Middle frontal gyrus (tissue), 1 donor: ENCODE measurements at regions not wholly inside any gene's neighbourhood (a gene's known extent, or its start where the extent isn't known, plus 50 kb on each side); places are given as distances from the start of the nearest gene placed in this dataset.

Experiments
- DNase-seq: peaks from one replicate; pipeline ENCODE4 v3.0.0-alpha.2; 2015; ENCODE audit warnings: low spot score; ENCODE audit errors: extremely low spot score

- no peak for DNase-seq
These were observed 251.7 kb downstream of the CYRIA start for GRCh38 chr2:16413947-16414346.

DNA sequence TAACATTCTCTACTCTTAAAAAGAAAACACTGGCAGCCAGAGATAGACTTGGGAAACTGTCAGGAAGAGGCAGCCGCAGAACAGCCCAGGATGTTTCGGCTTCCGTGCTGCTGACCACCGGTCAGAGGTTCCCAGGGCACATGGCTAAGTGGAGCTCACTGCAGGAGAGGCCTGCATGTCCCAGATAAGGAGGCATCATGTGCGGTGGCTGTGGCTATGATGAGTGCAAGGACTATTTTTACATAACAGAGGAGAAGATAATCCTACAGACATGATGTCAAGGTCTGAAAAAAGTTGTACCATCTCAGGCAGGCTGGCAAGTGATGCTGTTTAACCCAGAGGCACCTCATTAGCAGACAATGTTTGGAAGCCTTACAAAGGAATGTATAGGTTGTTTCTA, 252.3 kb downstream of the CYRIA start:
- no peak for DNase-seq

- no peak for DNase-seq
These were observed 253.2 kb downstream of the CYRIA start for GRCh38 chr2:16412321-16413030.

DNA sequence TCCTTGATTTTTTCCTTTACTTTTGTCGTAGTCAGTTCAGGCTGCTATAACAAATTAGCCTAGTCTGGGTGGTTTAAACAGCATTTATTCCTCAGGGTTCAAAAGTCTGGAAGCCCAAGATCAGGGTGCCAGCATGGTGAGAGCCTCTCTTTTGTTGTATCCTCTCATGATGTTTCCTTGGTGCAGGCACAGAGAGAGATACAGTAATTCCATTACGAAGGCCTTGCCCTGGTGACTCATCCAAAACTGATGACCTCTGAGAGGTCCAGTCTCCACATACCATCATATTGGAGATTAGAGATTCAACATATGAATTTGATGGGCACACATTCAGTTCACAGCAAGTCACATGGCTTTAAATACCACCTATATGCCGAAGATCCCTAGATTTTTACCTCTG, 253.8 kb downstream of the CYRIA start:
- DNase-seq: no peak

DNA sequence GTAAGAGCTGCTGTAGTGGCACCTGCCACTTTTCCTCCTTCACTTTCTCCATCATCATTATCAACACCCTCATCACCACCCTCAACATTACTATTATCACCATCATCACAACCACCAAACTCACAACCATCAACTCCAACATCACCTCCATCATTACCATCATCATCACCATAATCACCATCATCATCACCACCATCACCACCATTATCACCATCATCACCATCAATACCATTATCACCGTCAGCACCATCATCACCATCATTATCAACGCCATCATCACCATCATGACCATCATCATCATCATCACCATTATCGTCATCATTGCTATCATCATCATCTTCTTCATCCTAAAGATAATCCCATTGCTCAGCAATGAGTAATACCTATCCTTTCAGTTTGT, 255.8 kb downstream of the CYRIA start:
- DNase-seq: no peak

DNA sequence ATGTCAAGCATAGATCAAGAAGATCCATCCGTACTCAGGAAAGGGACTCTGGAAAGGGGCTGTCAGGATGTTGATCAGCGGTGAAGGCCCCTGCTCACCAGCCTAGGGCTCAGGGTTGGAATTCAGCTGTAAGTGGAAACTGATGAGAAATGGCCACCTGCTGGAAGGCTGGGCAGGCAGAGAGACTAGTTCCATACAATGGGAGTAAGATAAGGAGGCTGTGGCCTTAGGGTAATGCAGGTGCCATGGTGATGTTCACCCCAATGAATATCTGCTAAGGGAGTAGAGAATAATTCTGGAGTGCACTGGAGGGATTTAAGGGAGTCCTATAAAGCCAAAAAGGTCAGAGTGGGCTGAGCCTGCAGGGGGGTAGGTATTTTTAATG, 256.6 kb downstream of the CYRIA start:
- DNase-seq: no peak

DNA sequence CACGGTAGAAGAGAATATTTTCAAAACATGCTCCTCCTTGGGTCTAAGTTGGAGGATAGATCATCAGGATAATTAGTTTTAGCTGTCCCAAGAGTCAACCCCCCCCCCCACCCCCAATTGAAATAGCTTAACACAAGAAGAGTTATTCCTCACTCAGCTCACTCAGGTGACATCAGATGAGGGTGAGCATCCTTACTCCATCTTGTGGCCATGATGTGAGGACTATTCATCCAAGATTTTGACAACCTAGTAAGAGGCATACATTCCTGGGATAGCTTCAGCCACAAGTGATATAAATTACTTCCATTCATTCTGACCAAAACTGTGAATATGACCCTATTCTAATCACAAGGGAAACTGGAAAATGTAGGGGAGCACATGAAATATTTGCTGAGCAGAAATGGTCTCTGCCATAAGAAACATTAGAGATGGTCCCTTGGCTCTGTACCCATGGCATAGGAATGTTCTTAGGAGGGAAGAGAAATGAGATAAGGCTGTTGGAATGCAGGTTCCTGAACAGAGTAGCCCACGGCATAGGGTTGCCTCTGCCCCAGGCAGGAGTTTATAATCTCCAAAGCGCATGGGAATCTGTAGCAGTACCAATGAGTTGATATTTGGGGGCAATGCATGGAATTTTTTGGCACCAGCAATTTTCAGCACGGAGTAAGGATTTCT, 257.2 kb downstream of the CYRIA start:
- no peak for DNase-seq

DNA sequence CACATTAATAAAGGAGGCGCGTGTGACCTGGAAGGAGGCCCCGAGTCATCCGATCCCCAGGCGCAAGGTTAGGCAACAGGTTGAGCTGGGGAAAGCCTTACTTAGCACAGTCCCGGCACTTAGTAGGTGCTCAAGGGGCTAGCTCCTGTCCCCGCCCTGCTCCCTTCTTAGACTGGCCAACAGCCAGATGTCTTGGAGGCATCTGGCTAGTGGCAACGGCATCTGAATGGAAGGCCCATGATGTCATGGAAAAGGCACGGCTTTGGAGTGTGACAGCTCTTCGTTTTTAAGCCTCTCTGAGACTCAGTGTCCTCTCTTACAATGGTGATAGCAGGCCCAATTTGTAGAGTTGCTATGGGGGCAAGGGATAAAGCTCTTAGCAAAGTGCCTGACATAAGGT, 258.3 kb downstream of the CYRIA start:
- DNase-seq: no peak

DNA sequence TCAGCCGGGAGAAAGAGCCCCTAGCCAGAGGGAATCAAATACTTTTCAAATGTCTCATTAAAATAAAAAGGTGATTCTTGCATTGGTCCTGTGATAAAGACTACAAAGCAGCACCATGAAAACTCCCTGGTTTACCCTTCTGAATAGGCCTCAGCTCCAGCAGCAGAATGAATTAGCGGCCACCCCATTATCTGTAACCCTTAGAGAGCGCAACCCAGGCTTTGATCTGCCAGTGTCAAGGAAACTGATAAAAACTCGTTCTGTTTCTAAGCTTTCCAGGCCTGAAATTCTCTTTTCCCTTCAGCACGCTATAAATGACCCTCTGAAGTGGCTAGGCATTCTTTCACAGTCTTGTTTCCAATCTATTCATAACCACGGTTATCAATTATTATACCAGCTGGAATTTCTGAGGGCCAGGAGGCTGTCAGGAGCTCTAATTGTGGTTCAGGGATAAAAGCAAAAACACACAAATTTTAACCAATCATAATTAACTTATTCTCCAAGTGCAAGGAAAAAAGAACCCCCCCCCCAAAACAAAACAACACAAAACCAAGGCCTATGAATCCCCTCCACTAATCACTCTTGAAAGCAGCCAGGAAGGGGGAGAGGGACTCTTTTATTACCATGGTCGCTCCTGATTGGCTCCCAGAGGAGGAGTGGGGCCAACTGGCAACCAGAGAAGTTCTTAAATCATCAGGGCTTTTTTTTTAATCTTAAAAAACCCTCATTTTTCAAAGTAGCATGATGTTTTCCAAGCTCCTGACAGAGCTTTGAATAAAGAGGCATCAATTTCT, 258.9 kb downstream of the CYRIA start:
- DNase-seq: no peak

DNA sequence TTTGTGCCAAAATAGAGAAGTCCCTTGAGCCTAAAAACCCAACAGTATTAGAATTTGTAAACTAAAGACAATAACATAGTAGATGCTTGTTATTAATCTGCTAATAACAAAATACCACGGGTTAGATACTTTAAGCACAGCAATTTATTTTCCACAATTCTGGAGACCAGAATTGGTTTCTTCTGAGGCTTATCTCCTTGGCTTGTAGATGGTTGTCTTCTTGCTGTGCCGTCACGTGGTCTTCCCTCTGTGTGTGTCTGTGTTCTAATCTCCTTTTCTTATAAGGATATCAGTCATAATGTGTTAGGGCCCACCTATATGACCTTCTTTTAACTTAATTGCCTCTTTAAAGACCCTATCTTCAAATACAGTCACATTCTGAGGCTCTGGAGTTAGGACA, 260.1 kb downstream of the CYRIA start:
- DNase-seq: no peak

DNA sequence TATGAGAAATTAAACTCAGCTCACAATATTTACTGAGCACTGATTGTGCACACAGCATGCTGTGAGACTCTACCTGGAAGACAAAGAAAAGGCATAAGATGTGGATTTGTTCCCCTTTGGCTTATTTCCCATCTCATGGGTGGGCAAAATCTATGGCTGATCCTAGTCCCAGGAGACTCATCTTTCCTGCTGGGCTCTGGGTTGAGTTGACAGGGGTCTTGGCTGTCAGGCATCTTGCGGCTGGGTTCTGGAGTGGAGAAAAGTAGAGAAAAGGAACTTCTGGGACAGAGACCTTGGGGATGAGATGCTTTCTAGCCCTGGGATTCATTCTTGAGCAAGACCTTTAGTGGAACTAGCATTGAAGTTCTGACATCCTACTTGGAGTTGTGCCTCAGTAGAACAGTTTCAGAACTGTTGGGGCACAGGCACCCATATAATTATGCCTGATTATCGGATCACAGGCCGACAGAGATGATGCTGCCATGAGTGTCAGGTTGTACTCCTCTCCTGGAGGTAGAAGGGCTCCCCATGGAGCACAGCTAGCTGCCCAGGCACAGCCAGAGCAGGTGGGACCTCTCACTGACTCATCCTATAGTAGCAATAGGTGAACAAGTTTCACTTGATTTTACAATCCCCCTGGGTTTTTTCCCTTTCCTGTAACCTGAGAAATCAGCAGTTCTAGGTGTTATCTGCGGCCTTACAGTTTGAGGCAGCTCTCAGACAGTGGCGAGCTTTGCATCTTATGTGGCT, 260.9 kb downstream of the CYRIA start:
- no peak for DNase-seq

DNA sequence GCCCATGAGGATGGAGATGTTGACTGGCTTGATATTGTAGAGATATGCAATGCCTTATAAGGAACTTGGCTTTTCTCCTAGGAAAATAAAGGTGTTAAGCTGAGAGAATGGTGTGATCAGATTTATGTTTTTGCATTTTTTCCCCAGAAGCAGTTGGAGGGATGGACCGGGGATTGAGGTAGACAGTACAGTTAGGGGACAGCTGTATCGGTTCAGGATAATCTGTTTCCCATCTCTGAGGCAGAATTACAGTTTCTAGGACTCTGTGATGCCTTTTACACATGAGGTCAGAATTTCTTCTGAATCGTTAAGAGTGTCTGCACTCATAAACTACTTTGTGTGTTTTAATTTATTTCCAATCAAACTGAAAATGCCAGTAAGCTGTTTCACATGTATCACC, 261.5 kb downstream of the CYRIA start:
- no peak for DNase-seq

DNA sequence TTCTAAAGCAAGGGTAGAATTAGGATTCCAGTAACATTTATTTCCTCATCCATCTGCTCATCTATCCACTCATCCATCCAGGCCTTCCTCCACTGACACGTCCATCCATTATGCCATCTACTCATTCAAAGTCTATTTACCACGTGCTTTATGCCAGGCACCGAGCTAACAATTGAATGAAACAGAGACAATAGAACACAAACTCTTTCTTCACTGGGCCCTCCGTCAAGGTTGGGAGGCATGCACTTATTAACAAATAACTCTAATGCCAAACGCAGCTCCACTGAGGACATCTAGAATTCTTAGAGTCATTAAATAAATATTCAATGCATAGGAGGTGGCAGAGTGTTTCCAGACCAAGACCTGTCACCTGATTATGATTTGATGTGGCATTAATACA, 262.7 kb downstream of the CYRIA start:
- no peak for DNase-seq

DNA sequence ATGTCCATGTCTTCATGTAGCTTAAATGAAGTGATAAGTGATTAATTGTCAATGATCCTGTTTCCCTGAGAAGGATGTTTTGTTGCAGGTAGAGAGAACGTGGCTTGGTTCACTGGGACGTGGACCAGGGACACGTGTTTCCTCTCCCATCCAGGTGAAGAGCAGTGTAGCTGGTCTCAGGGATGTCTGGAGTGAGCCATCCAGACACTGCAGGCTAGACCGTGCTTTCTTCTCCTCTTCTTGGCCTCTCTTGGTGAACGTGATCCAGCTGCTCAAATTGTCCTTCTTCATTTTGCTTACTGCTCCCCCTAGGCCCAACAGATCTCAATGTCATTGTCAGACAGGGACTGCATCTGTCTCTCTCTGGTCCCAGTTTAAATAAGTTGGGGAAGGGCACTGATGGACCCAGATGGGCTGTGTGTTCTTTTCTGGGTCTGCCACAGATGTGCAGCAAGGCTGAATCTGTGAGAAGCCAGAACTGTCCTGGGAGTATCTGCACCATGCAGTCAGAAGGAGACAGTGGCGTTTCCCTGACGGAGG, 263.8 kb downstream of the CYRIA start:
- DNase-seq: no peak

GRCh38 chr2:16400127-16400623, 265.5 kb downstream of the CYRIA start:
- DNase-seq: no peak

- DNase-seq: no peak
These were observed 267.1 kb downstream of the CYRIA start for GRCh38 chr2:16398486-16399043.

DNA sequence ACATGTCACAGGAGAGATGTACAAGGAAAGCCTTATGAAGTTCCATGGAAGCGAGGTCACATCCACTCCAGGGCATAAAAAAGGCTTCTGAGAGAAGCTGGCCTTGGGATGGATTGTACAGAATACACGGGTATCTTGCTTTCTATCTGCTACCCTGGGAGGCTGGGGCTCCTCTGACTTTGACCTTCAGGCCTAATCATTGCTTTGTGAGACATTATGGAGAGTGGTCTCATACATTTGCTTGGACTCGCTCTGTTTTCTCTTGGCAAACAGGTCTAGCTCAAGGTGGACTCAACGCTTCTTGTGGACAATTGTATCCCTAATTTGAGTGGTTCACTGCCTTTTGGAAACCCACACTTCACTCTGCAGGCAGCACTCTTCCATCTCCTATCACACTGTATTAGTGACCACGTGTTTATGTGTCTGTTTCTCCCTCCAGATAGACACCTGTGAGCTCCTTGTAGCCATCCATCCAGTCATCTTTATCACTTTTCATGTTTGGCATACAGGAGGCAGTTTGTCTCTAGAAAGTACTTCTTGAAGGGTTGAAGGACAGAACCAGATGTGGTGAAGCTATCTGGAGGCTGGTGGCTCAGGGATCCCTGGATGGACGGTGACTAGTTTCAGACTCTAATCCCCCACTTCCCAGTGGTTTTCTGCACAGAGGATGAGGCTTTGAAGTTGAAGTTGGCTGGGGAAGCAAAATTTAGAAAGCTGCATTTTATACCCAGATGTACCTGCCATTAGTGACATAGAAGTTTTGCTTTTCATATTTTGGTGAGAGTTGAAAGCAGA, 267.8 kb downstream of the CYRIA start:
- no peak for DNase-seq

DNA sequence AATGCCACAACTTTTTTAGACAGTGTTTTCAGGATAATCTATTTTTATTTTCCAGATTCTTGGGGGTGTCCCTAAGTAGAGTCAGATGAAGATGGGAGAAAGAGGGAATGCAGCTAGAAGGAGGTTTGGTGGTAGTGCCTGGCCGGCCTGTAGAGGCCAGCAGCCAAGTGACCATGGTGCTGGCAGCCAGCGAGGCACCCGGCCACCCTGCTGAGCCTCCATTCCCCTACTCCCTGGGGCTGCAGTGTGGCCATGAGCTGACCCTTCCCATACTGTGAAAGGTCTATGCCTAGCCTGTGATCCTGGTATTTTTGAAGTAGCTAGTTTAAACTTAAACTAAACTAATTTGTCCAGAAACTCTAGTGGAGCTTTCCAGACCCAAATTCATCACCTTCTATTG, 268.6 kb downstream of the CYRIA start:
- DNase-seq: no peak

- no peak for DNase-seq
These were observed 269.5 kb downstream of the CYRIA start for GRCh38 chr2:16396171-16396570.

DNA sequence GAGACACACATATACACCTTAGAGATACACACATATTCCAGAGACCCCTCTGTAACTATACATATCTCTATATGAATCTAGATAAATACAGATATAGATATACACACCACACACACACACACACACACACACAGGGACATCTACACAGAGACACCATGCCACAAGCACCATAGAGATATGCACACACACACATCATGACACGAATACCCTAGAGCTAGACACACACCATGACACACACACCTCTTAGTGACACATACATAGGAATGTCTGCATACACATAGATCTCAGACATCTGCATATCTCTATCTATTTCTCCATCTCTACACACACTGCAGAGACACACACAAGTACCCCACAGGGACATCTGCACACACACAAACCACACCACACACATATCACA, 270.0 kb downstream of the CYRIA start:
- DNase-seq: no peak
